PC-3 (cell line): ENCODE measurements at regions not wholly inside any gene's neighbourhood (a gene's known extent, or its start where the extent isn't known, plus 50 kb on each side); places are given as distances from the start of the nearest gene placed in this dataset.

ENCODE experiments used
- ATAC-seq: fragments of 200-7000 bp; cut with Tn5 transposase; 2 replicates; pipeline ENCODE4 v1.9.1; 2020; ENCODE audit warnings: mild to moderate bottlenecking, moderate library complexity
- BruUV-seq: library from RNA; stranded (reverse); fragments of 400-500 nt; replicated peaks from 2 replicates; lab custom pipeline; 2021; lab: Mats Ljungman, UMichigan
- CTCF ChIA-PET: fragments of 300-600 bp; sonication (Branson Sonifier 250); formaldehyde crosslinking; loops from one replicate; lab custom pipeline; 2022; ENCODE audit warnings: antibody characterized with exemption; lab: Charles Lee
- POLR2A ChIA-PET: fragments of 300-600 bp; sonication (Branson Sonifier 250); formaldehyde crosslinking; loops from one replicate; lab custom pipeline; 2022; ENCODE audit warnings: antibody characterized with exemption; ENCODE audit not compliant: unreplicated experiment; lab: Charles Lee
- DNase-seq: peaks from one replicate; pipeline ENCODE4 v3.0.0-alpha.2; 2015
- H2AFZ ChIP-seq: fragments of 300-600 bp; sonication (generic); 2 replicates; pipeline ENCODE4 v1.6.0; 2016; ENCODE audit warnings: antibody characterized with exemption, low read length
- H3F3A ChIP-seq: fragments of 300-600 bp; sonication (generic); one replicate; pipeline ENCODE4 v1.6.0; 2017; ENCODE audit warnings: antibody characterized with exemption, low read length, control low read depth, mild to moderate bottlenecking; ENCODE audit not compliant: unreplicated experiment
- H3K27ac ChIP-seq: fragments of 300-600 bp; sonication (generic); 2 replicates; pipeline ENCODE4 v1.5.1; 2016; ENCODE audit warnings: mild to moderate bottlenecking, low read length
- H3K27me3 ChIP-seq: fragments of 300-600 bp; sonication (generic); 2 replicates; pipeline ENCODE4 v1.6.1; 2016; ENCODE audit warnings: low read length, mixed read lengths
- H3K36me3 ChIP-seq: fragments of 300-600 bp; sonication (generic); 2 replicates; pipeline ENCODE4 v1.6.1; 2016; ENCODE audit warnings: low read depth, mixed run types, low read length, mixed read lengths
- H3K4me1 ChIP-seq: fragments of 300-600 bp; sonication (generic); 2 replicates; pipeline ENCODE4 v1.5.1; 2016; ENCODE audit warnings: low read length; ENCODE audit not compliant: insufficient read depth
- H3K4me2 ChIP-seq: fragments of 300-600 bp; sonication (generic); 2 replicates; pipeline ENCODE4 v1.6.0; 2016; ENCODE audit warnings: low read length
- H3K4me3 ChIP-seq: fragments of 300-600 bp; sonication (generic); 2 replicates; pipeline ENCODE4 v1.5.1; 2016; ENCODE audit warnings: mild to moderate bottlenecking, low read length, mixed read lengths
- H3K79me2 ChIP-seq: fragments of 300-600 bp; sonication (generic); 2 replicates; pipeline ENCODE4 v1.6.1; 2017; ENCODE audit warnings: low read length, mixed read lengths
- H3K9ac ChIP-seq: fragments of 300-600 bp; sonication (generic); 2 replicates; pipeline ENCODE4 v1.6.0; 2016; ENCODE audit warnings: mild to moderate bottlenecking, low read length
- H3K9me2 ChIP-seq: fragments of 300-600 bp; sonication (generic); replicated peaks from 2 replicates; pipeline ENCODE4 v1.6.1; 2016; ENCODE audit warnings: mixed run types, low read length, mixed read lengths
- H3K9me3 ChIP-seq: fragments of 300-600 bp; sonication (generic); 2 replicates; pipeline ENCODE4 v1.6.1; 2016; ENCODE audit warnings: low read length, mixed read lengths
- H4K20me1 ChIP-seq: fragments of 300-600 bp; sonication (generic); 2 replicates; pipeline ENCODE4 v1.6.1; 2016; ENCODE audit warnings: low read length, mixed read lengths
- CTCF ChIP-seq: fragments of 300-600 bp; sonication (generic); conservative IDR thresholded peaks from 2 replicates; pipeline ENCODE4 v1.5.1; 2017; ENCODE audit warnings: antibody characterized with exemption, low read depth, mild to moderate bottlenecking, low read length
- EZH2 ChIP-seq: fragments of 300-600 bp; sonication (generic); IDR thresholded peaks from one replicate; pipeline ENCODE4 v1.6.1; 2017; ENCODE audit warnings: antibody characterized with exemption, mild to moderate bottlenecking, low read length; ENCODE audit not compliant: unreplicated experiment
- EZH2phosphoT487 ChIP-seq: fragments of 300-600 bp; sonication (generic); IDR thresholded peaks from 2 replicates; pipeline ENCODE4 v1.6.1; 2018; ENCODE audit warnings: mild to moderate bottlenecking, antibody characterized with exemption, low read length, borderline replicate concordance
- intact Hi-C: fragments of 100-400 bp; cut with micrococcal nuclease; formaldehyde crosslinking; loops from 2 replicates; pipeline ENCODE4 v1.9.0; 2023

GRCh38 chr1:4086921-4087320 lies 186.8 kb upstream of the C1orf174 start:
- DNase-seq (no peak), ATAC-seq (no peak)
- H3K36me3 ChIP-seq, result no peaks in the 10 kb centered on the region
- TF ChIP-seq EZH2 (no peak), EZH2phosphoT487 (no peak), CTCF (no peak)
- POLR2A ChIA-PET, result no interaction called here
- no peak overlapping the region for H3K9ac ChIP-seq
- CTCF ChIA-PET, result interaction anchor here (0.6 kb wide), 1 partner anchor 62 kb away, joined by 3 read pairs; no protein-coding TSS in a partner anchor
- H3K4me2 ChIP-seq, result no peak overlapping the region
- no peaks in the 10 kb centered on the region for H3F3A ChIP-seq
- H3K27me3 ChIP-seq, result peaks cover 57% of the 10 kb centered on the region
- intact Hi-C loops, result no loop called here
- BruUV-seq, result no TSS peak
- no peaks in the 10 kb centered on the region for H4K20me1 ChIP-seq
- H3K9me3 ChIP-seq, result no peaks in the 10 kb centered on the region
- no peaks in the 10 kb centered on the region for H3K79me2 ChIP-seq
- no peaks in the 10 kb centered on the region for H3K9me2 ChIP-seq
- no peak overlapping the region for H3K4me3 ChIP-seq
- H3K27ac ChIP-seq, result no peak overlapping the region
- H3K4me1 ChIP-seq, result no peaks in the 10 kb centered on the region
- H2AFZ ChIP-seq, result no peak overlapping the region

GRCh38 chr1:4087530-4088420 lies 187.7 kb upstream of the C1orf174 start:
- BruUV-seq, result no TSS peak
- peaks cover 49% of the 10 kb centered on the region for H3K27me3 ChIP-seq
- ATAC-seq, result no peak

More at GRCh38 chr1:4087530-4088420, 187.7 kb upstream of the C1orf174 start:
- H3K9me2 ChIP-seq, result no peaks in the 10 kb centered on the region
- no peaks in the 10 kb centered on the region for H3K79me2 ChIP-seq
- no peaks in the 10 kb centered on the region for H3K36me3 ChIP-seq
- TF ChIP-seq CTCF, result no peak
- no peak for TF ChIP-seq EZH2
- no peak for TF ChIP-seq EZH2phosphoT487
- H3K4me2 ChIP-seq, result no peak overlapping the region
- no peaks in the 10 kb centered on the region for H3K4me1 ChIP-seq
- no peak overlapping the region for H3K9ac ChIP-seq
- POLR2A ChIA-PET, result no interaction called here
- intact Hi-C loops, result no loop called here
- no peak overlapping the region for H3K27ac ChIP-seq
- no peaks in the 10 kb centered on the region for H3K9me3 ChIP-seq
- no peaks in the 10 kb centered on the region for H3F3A ChIP-seq
- no peak overlapping the region for H2AFZ ChIP-seq
- H3K4me3 ChIP-seq, result no peak overlapping the region
- H4K20me1 ChIP-seq, result no peaks in the 10 kb centered on the region
- CTCF ChIA-PET, result interaction anchor here (0.6 kb wide), 1 partner anchor 63 kb away, joined by 3 read pairs; no protein-coding TSS in a partner anchor
- no peak for DNase-seq
